Panc1 (cell line): ENCODE measurements at regions not wholly inside any gene's neighbourhood (a gene's known extent, or its start where the extent isn't known, plus 50 kb on each side); places are given as distances from the start of the nearest gene placed in this dataset.

Experiments
- ATAC-seq: fragments of 200-7000 bp; cut with Tn5 transposase; 2 replicates; pipeline ENCODE4 v1.9.1; 2020; ENCODE audit warnings: mild to moderate bottlenecking, moderate library complexity
- BruUV-seq: library from RNA; stranded (reverse); fragments of 400-500 nt; replicated peaks from 2 replicates; lab custom pipeline; 2021; lab: Mats Ljungman, UMichigan
- CTCF ChIA-PET: fragments of 300-600 bp; sonication (Branson Sonifier 250); formaldehyde crosslinking; loops from one replicate; lab custom pipeline; 2022; ENCODE audit warnings: antibody characterized with exemption; lab: Charles Lee
- POLR2A ChIA-PET: fragments of 300-600 bp; sonication (Branson Sonifier 250); formaldehyde crosslinking; loops from one replicate; lab custom pipeline; 2022; ENCODE audit warnings: antibody characterized with exemption; lab: Charles Lee
- DNase-seq: peaks from one replicate; pipeline ENCODE4 v3.0.0-alpha.2; 2010; ENCODE audit warnings: low read depth, low spot score
- H3K27ac ChIP-seq: 2 replicates; pipeline ENCODE4 v1.5.1; 2011; ENCODE audit warnings: mild to moderate bottlenecking, low read length, inconsistent platforms
- H3K27me3 ChIP-seq: fragments of 200-500 bp; sonication (Bioruptor generic); 2 replicates; pipeline ENCODE4 v1.6.0; 2014; ENCODE audit warnings: low read length, inconsistent platforms; ENCODE audit not compliant: control insufficient read depth, insufficient read depth
- H3K36me3 ChIP-seq: fragments of 200-500 bp; sonication (Bioruptor generic); 2 replicates; pipeline ENCODE4 v1.5.1; 2014; ENCODE audit warnings: inconsistent platforms, mild to moderate bottlenecking, low read length, moderate library complexity; ENCODE audit not compliant: control insufficient read depth, insufficient read depth
- H3K4me1 ChIP-seq: 2 replicates; pipeline ENCODE4 v1.5.1; 2011; ENCODE audit warnings: inconsistent platforms, mild to moderate bottlenecking, low read length, moderate library complexity; ENCODE audit not compliant: control insufficient read depth, insufficient read depth
- H3K4me3 ChIP-seq, 2 experiments: 2 replicates each; pipeline ENCODE4 v1.5.1; 2011 to 2012; ENCODE audit warnings: low read depth in 2 of 2, low read length in 2 of 2, mild to moderate bottlenecking in 2 of 2, inconsistent platforms in 1 of 2, moderate library complexity in 1 of 2
- H3K9me3 ChIP-seq: fragments of 200-500 bp; sonication (Bioruptor generic); 2 replicates; pipeline ENCODE4 v1.5.1; 2014; ENCODE audit warnings: low read depth, mild to moderate bottlenecking, inconsistent platforms, low read length, moderate library complexity; ENCODE audit not compliant: control insufficient read depth, insufficient read depth
- POLR2AphosphoS5 ChIP-seq: IDR thresholded peaks from 2 replicates; pipeline ENCODE4 v1.6.1; 2012; ENCODE audit warnings: mild to moderate bottlenecking, low read depth, low read length, moderate library complexity
- SIN3A ChIP-seq: IDR thresholded peaks from 2 replicates; pipeline ENCODE4 v1.6.1; 2012; ENCODE audit warnings: low read depth, mild to moderate bottlenecking, low read length, moderate library complexity, borderline replicate concordance; ENCODE audit not compliant: insufficient read depth
- TCF7L2 ChIP-seq: IDR thresholded peaks from 2 replicates; pipeline ENCODE4 v1.6.1; 2011; ENCODE audit warnings: mild to moderate bottlenecking, low read depth, low read length, inconsistent platforms
- in situ Hi-C: cut with HindIII; loops from 2 replicates; pipeline ENCODE4 v1.10.0; 2016; ENCODE audit warnings: low sequenced_read_pairs, low pct_unique_long_range_greater_than_20kb
- intact Hi-C: fragments of 100-400 bp; cut with micrococcal nuclease; formaldehyde crosslinking; loops from one replicate; pipeline ENCODE4 v1.10.0; 2022; ENCODE audit not compliant: unreplicated experiment
- TF ChIP-seq, protein P1 (sequence below), 2 experiments: IDR thresholded peaks; 2 replicates each; pipeline ENCODE4 v1.6.1; 2011 to 2012; ENCODE audit warnings: low read depth in 2 of 2, control low read depth in 1 of 2, low read length in 1 of 2, mild to moderate bottlenecking in 1 of 2, moderate library complexity in 1 of 2; ENCODE audit not compliant: insufficient read depth in 1 of 2
- TF ChIP-seq, protein P2 (sequence below): fragments of 450-650 bp; IDR thresholded peaks from 2 replicates; pipeline ENCODE4 v1.5.1; 2017; ENCODE audit warnings: mild to moderate bottlenecking

DNA sequence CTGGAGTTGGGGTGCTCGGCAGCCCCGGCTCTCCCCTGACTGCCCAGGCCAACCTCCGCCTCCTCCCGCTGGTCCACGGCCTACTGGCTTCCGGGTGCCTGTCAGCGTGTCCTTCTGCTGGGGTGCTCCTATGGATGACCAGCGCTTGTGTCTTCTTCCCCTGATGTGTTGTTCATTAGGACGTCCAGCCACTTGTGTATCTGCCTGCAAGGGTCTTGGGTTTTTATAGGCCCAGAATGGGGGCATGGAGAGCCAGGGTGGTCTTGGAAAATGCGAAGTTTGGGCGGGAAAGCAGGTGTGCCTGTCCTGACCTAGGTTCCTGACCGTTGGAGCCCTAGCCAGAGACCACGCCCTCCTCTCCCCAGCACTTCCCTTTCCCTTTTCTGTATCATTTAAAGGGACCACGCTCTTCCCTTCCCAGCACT lies 139.8 kb downstream of the SLITRK5 start:
- Histone ChIP-seq H3K4me1 (peaks cover 5% of the 10 kb centered on the region; the same call in 1 of the 2 replicates), H3K27ac (peak overlapping the region; percentile 86), H3K4me3 (peak overlapping the region; percentile 58 to 86), H3K27me3 (no peaks in the 10 kb centered on the region), H3K9me3 (no peaks in the 10 kb centered on the region), H3K36me3 (no peaks in the 10 kb centered on the region)
- ATAC-seq (peak; percentile 95), DNase-seq (no peak)
- in situ Hi-C loops = no loop called here
- no TSS peak for BruUV-seq
- ChIA-PET POLR2A (no interaction called here), CTCF (no interaction called here)
- TF ChIP-seq, protein P1, sequence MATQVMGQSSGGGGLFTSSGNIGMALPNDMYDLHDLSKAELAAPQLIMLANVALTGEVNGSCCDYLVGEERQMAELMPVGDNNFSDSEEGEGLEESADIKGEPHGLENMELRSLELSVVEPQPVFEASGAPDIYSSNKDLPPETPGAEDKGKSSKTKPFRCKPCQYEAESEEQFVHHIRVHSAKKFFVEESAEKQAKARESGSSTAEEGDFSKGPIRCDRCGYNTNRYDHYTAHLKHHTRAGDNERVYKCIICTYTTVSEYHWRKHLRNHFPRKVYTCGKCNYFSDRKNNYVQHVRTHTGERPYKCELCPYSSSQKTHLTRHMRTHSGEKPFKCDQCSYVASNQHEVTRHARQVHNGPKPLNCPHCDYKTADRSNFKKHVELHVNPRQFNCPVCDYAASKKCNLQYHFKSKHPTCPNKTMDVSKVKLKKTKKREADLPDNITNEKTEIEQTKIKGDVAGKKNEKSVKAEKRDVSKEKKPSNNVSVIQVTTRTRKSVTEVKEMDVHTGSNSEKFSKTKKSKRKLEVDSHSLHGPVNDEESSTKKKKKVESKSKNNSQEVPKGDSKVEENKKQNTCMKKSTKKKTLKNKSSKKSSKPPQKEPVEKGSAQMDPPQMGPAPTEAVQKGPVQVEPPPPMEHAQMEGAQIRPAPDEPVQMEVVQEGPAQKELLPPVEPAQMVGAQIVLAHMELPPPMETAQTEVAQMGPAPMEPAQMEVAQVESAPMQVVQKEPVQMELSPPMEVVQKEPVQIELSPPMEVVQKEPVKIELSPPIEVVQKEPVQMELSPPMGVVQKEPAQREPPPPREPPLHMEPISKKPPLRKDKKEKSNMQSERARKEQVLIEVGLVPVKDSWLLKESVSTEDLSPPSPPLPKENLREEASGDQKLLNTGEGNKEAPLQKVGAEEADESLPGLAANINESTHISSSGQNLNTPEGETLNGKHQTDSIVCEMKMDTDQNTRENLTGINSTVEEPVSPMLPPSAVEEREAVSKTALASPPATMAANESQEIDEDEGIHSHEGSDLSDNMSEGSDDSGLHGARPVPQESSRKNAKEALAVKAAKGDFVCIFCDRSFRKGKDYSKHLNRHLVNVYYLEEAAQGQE (IDR thresholded peaks at IDR 0.05; ENCODE audit: insufficient read depth in 1 of 2, low read depth in 2 of 2, low read length in 1 of 2) = no peak
- TF ChIP-seq POLR2AphosphoS5 (peak; percentile 41; the same call in 1 of the 2 replicates), SIN3A (no peak)
- TF ChIP-seq, protein P2, sequence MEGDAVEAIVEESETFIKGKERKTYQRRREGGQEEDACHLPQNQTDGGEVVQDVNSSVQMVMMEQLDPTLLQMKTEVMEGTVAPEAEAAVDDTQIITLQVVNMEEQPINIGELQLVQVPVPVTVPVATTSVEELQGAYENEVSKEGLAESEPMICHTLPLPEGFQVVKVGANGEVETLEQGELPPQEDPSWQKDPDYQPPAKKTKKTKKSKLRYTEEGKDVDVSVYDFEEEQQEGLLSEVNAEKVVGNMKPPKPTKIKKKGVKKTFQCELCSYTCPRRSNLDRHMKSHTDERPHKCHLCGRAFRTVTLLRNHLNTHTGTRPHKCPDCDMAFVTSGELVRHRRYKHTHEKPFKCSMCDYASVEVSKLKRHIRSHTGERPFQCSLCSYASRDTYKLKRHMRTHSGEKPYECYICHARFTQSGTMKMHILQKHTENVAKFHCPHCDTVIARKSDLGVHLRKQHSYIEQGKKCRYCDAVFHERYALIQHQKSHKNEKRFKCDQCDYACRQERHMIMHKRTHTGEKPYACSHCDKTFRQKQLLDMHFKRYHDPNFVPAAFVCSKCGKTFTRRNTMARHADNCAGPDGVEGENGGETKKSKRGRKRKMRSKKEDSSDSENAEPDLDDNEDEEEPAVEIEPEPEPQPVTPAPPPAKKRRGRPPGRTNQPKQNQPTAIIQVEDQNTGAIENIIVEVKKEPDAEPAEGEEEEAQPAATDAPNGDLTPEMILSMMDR = peak; percentile 36; the same call in 1 of the 2 replicates
- intact Hi-C loops = no loop called here

DNA sequence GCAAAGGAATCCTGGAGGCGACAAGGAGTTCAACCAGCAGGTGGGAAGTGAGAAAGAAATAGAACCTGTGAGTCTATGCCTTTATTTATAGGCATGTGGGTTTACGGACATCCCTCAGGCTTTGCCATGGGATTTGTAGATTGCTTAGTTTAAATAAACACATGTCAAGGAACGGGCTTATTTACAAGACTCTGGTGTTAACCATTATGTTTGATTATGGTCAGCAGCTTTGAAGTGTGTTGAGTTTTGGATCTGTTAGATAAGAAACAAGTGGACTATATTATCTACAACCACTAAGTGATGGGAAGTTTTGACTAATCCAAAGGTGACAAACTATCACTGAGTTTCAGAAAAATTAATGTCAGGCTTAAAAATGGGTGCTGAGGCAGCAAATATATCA lies 143.2 kb downstream of the SLITRK5 start:
- Histone ChIP-seq H3K27me3 (no peaks in the 10 kb centered on the region), H3K36me3 (no peaks in the 10 kb centered on the region), H3K9me3 (no peaks in the 10 kb centered on the region), H3K4me3 (no peak overlapping the region), H3K27ac (no peak overlapping the region), H3K4me1 (no peaks in the 10 kb centered on the region)
- no peak for ATAC-seq
- intact Hi-C loops (no loop called here), in situ Hi-C loops (no loop called here)
- ChIA-PET POLR2A (no interaction called here), CTCF (no interaction called here)
- no peak for TF ChIP-seq SIN3A
- TF ChIP-seq, protein P2 = no peak
- DNase-seq = no peak
- BruUV-seq = no TSS peak

DNA sequence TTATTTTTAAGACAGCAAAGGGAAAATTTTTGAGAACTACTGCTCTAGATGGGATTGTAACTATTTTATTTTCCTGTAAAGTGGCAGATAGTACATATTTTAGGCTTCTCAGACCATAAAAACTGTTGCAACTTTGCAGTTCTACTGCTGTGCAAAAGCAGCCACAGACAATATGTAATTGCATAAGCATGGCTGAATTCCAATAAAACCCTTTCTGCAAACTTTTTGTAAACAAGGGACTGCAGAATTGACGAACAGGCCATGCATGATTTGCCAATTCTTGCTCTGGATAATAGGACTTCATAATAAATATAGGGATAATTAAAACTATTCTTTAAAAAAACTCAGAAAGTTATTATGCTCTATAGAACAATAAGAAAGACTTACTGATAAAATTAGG lies 149.1 kb downstream of the SLITRK5 start:
- intact Hi-C loops (no loop called here), in situ Hi-C loops (no loop called here)
- no peaks in the 10 kb centered on the region for H3K4me1 ChIP-seq
- no peaks in the 10 kb centered on the region for H3K9me3 ChIP-seq
- H3K4me3 ChIP-seq = no peak overlapping the region
- ATAC-seq (no peak), DNase-seq (no peak)
- no peak overlapping the region for H3K27ac ChIP-seq
- H3K27me3 ChIP-seq = no peaks in the 10 kb centered on the region
- BruUV-seq = no TSS peak
- POLR2A ChIA-PET = no interaction called here
- CTCF ChIA-PET = no interaction called here
- TF ChIP-seq TCF7L2 = no peak
- TF ChIP-seq, protein P1 (IDR thresholded peaks at IDR 0.05; ENCODE audit: insufficient read depth in 1 of 2, low read depth in 2 of 2, low read length in 1 of 2) = no peak
- no peak for TF ChIP-seq POLR2AphosphoS5
- TF ChIP-seq SIN3A = no peak
- TF ChIP-seq, protein P2 = no peak
- H3K36me3 ChIP-seq = no peaks in the 10 kb centered on the region
